HG03521 (cell line): ENCODE measurements at regions not wholly inside any gene's neighbourhood (a gene's known extent, or its start where the extent isn't known, plus 50 kb on each side); places are given as distances from the start of the nearest gene placed in this dataset.

Experiments used
- ATAC-seq: cut with Tn5 transposase; IDR thresholded peaks from one replicate; pipeline ENCODE4 v1.9.1; 2021; ENCODE audit warnings: mild to moderate bottlenecking, moderate library complexity; ENCODE audit not compliant: unreplicated experiment

DNA sequence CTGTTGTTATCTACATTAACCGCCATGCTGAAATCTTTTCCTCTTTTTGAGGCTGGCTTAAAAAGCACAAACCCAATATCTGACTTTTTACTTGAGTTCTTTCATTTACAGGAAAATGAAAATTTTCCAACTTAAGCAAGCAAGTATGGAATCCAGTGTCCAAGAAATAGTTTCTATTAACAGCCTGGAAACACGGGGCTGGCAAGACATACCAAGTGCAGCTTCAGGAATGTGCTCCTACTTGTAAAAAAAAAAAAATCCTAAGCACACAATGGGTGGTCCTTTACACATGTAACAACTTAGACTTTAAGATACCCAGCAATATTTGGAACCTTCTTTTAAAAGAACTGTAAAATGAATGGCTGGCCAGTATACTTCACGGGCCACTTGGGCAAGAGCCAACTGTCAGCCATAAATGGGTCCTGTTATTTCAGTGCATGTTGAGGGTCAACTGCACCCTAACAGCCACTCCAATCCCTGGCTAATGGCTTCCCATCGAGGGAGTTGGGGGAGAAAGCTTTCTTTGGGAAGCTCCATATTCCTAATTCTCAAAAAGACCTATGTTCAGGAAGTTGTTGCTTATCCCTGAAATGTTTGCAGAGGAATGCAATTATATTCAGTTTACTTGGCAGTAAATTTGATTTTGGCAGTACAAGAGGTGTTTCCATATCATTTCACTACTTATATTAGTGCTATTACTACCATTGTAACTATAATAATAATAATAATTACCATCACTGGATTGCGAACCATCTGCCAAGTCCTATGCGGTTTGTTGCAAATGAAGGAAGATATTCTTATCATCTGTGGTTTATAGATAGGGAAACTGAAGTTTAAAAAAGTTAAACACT is 236.4 kb upstream of the TMEM72 start:
- no peak for ATAC-seq

DNA sequence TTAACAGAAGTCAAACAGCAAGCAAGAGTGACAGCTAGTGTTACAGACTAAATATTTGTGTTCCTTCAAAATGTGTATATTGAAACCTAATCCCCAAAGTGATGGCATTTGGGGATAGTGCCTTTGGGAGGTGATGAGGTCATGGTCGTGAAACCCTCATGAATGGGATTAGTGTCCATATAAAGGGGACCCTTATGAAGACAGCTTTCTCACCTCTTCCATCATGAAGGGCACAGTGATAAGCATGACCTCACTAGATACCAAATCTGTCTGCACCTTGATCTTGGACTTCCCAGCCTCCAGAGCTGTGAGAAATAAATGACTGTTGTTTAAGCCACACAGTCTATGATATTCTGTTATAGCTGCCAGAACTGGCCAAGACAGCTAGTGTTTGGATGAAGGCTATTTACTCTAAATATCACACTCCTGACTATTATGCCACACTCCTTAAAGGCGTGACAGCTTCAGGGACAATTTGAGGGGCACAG is 235.7 kb upstream of the TMEM72 start:
- no peak for ATAC-seq

- ATAC-seq = no peak
Observed at GRCh38 chr10:44680764-44681163, 230.4 kb upstream of the TMEM72 start.

DNA sequence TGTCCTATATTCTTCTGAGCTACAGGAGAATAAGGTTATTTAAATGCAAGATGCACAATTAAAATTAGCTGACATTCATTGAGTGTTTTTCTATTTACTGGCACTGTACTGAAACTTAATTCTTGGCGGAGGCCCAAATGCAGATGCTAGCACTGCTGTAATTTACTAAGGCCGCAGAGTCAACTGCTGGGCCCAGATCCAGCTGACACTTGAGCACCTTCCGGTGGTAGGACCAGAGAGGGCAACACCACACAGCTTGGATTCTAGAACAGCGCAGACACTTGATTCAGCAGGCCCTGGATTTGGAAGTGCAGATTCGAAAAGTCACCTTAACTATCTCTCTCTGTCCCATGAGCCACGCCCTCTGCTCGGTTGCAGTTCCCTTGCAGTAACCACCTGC is 228.6 kb upstream of the TMEM72 start:
- ATAC-seq = no peak

GRCh38 chr10:44684661-44685060 is 226.5 kb upstream of the TMEM72 start:
- ATAC-seq = no peak

GRCh38 chr10:44685220-44685619 is 225.9 kb upstream of the TMEM72 start:
- no peak for ATAC-seq

GRCh38 chr10:44685747-44686146 is 225.4 kb upstream of the TMEM72 start:
- no peak for ATAC-seq

GRCh38 chr10:44689368-44689767 is 221.8 kb upstream of the TMEM72 start:
- no peak for ATAC-seq

GRCh38 chr10:44696496-44696895 is 214.6 kb upstream of the TMEM72 start:
- ATAC-seq = no peak

DNA sequence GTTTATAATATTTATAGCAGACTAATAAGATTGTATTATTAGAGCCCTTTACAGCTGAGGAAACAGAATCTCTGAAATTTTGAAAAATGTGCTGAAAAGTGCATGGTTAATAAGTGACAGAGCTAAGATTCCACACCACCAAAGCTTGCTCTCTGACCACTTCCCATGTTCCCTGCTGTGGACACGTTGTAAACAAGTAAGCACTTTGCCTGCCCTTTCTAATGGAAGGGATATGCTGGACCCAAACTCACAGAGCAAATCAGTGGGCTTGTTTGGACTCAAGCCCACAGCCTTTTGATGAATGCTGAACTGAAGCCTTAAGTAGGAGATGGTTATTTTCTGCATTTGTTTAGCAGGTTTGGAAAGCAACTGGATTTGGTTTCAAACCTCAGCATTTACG is 214.0 kb upstream of the TMEM72 start:
- ATAC-seq = no peak

- no peak for ATAC-seq
Observed at GRCh38 chr10:44702531-44702930, 208.6 kb upstream of the TMEM72 start.

GRCh38 chr10:44703241-44704155 is 207.6 kb upstream of the TMEM72 start:
- ATAC-seq = no peak

- ATAC-seq = no peak
Observed at GRCh38 chr10:44704616-44705015, 206.5 kb upstream of the TMEM72 start.

DNA sequence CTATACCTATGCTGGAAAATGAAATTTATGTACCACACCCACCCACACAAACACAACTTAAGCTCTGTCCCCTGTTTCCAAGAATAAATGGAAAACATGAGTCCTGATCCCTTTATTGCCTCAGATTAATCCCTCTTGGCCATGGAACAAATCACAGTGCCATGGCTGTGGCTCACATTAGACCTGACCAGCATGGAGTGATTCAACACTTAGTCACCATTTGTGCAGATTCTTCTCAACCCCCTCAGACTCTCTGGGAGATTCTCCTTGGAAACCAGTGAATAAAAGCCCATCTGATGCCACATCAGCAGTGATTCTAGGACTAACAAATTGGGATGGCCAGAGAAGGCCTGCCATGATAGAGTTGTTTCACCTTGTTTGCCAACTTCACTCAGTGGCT is 204.4 kb upstream of the TMEM72 start:
- ATAC-seq = no peak

GRCh38 chr10:44713307-44713706 is 197.8 kb upstream of the TMEM72 start:
- no peak for ATAC-seq

DNA sequence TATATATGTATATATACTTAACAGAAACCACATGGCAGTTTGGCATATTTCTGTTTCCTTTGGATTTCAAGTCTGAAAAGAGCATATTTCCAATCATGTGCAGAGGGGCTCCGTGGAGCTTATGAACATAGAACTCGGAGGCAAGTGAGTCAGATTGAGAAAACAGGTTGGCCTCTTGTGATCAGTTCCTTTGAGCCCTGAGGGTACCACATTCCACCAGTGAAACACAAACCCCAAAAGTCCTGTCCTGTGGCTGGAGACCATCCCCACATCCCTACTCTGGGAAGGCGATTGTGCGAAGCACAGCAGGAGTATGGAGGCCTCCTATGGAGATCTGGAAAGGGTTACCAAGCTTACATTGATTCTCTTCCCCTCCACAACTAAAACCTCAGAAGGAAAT is 196.7 kb upstream of the TMEM72 start:
- no peak for ATAC-seq

DNA sequence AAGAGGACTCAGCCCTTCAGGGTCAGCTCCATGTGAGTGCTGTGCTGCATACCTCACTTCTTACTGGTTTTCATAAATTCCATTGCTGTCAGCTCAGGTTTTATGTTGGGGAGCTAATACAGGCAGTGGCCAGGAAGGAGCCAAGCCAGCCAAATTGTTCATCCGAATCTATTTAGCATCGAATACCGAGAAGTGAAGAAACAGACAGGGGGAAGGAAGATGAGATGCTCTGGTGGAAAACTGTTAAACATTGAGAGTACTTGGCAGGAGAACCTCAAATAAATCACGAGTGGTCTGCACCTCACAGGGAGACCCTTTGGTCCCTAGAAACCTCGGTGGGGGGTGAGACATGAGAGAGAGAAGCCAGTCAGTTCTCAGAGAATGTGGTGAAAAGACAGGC is 196.0 kb upstream of the TMEM72 start:
- ATAC-seq = no peak

DNA sequence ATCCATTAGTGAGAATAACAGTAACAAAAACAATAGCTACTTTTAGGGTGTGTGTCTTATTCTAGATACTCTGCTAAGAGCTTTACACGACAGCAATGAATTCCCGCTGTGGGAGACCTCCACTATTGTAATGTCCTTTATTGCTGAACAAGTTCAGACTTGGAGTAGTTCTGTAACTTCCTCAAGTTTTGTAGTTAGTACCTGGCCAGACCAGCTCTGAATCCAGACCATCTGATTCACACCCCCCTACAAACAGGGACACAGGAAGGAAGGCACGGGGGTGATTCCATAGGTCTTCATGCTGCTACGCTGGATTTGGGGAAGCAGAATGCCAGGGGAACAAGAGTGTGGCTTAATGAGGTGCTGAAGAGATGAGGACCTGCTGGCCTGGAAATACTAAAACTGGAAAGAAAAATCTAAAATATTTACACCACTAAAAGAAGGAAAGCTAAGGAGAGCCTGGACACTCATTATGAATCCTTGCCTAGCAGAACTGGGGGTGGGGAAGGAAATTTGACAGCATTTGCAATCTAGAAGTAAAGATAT is 194.6 kb upstream of the TMEM72 start:
- no peak for ATAC-seq

DNA sequence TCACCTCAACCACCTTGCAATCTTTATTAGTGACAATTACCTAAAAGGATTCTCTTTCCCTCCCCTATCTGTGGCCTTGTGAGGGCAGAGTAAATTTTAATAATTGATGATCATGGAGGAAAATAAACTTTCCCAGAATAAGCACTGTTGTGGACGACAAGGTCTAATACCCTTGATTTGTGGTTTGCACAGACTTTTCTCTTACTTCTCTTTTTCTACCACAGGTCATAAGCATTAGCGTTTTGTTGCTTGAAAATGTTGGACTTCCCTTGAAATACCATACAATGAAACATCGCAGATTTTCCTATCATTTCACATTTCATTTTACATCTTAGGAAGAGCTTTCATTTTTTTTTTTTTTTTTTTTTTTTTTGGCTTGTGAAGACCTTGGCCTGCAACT is 188.1 kb upstream of the TMEM72 start:
- ATAC-seq = no peak

DNA sequence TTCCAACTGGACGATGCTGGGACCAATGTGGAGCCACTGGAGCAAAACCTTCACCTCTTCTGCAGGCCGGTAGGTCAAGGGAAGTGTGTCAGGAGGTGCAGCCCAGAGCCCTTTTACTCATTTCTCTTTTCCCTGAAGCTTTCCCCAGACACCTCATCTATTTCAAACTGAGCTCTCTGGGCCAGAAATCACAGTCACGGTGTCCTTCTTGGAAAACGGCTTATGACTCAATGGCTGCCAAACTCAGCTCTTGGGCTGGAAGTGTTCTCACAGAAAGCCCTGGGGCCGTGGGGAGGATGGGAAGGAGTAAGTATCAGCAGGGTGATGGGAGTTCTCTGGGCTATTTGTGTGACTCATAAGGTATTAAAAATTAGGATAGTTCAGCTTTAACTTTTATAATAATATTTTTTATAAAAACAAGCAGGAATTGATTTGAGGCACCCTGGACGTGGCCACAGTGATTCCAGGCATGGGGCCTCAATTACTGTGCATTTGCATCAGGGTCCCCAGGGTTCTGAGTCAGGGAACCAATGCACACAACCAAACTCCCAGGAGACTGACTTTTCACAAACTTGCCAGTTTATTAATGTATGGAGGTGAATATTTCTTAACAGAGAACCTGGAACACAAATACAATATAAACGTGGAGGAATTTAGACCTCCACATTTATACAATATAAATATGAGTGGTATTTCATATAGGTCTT is 187.4 kb upstream of the TMEM72 start:
- ATAC-seq = no peak
